ENCODE measurements at regions not wholly inside any gene's neighbourhood (a gene's known extent, or its start where the extent isn't known, plus 50 kb on each side); places are given as distances from the start of the nearest gene placed in this dataset.

GRCh38 chr4:62460329-62460728 is 1260.2 kb downstream of the ADGRL3 start:
- TF ChIP-seq, protein P1, sequence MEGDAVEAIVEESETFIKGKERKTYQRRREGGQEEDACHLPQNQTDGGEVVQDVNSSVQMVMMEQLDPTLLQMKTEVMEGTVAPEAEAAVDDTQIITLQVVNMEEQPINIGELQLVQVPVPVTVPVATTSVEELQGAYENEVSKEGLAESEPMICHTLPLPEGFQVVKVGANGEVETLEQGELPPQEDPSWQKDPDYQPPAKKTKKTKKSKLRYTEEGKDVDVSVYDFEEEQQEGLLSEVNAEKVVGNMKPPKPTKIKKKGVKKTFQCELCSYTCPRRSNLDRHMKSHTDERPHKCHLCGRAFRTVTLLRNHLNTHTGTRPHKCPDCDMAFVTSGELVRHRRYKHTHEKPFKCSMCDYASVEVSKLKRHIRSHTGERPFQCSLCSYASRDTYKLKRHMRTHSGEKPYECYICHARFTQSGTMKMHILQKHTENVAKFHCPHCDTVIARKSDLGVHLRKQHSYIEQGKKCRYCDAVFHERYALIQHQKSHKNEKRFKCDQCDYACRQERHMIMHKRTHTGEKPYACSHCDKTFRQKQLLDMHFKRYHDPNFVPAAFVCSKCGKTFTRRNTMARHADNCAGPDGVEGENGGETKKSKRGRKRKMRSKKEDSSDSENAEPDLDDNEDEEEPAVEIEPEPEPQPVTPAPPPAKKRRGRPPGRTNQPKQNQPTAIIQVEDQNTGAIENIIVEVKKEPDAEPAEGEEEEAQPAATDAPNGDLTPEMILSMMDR (IDR thresholded peaks at IDR 0.05), result no peak
- Histone ChIP-seq H3K27ac (no peak overlapping the region), H3K9me3 (no peaks in the 10 kb centered on the region), H3K36me3 (no peaks in the 10 kb centered on the region), H3K27me3 (no peaks in the 10 kb centered on the region), H3K4me1 (no peaks in the 10 kb centered on the region), H3K4me3 (no peak overlapping the region)
- no peak for DNase-seq (ENCODE audit: low spot score)

GRCh38 chr4:62457356-62457755 is 1257.2 kb downstream of the ADGRL3 start:
- no peak overlapping the region for H3K4me3 ChIP-seq
- no peaks in the 10 kb centered on the region for H3K36me3 ChIP-seq
- no peaks in the 10 kb centered on the region for H3K9me3 ChIP-seq
- H3K4me1 ChIP-seq, result no peaks in the 10 kb centered on the region
- TF ChIP-seq, protein P1 (IDR thresholded peaks at IDR 0.05), result no peak
- H3K27me3 ChIP-seq, result no peaks in the 10 kb centered on the region
- H3K27ac ChIP-seq, result no peak overlapping the region
- no peak for DNase-seq (ENCODE audit: low spot score)

DNA sequence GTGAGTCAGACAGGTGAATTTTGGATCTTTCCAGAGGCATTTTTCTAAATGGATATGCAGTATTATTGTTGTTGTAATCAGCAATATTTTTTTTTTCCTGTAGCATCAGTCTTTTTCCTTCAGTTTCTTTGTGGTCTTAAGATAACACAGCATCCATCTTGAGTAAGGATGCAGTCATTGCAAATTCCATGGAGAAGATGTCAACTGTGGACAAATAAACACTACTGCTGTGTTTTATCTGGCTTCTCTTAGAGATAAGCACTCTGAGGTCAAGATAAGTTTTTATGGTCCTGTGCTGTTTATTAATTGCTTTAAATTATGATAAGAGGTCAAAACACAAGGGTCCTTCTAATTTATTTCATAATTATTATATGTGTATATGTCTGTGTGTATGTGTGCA is 1255.7 kb downstream of the ADGRL3 start:
- no peaks in the 10 kb centered on the region for H3K4me1 ChIP-seq
- TF ChIP-seq, protein P1 (IDR thresholded peaks at IDR 0.05), result no peak
- no peaks in the 10 kb centered on the region for H3K9me3 ChIP-seq
- no peak for DNase-seq (ENCODE audit: low spot score)
- H3K36me3 ChIP-seq, result no peaks in the 10 kb centered on the region
- no peaks in the 10 kb centered on the region for H3K27me3 ChIP-seq
- no peak overlapping the region for H3K4me3 ChIP-seq
- H3K27ac ChIP-seq, result no peak overlapping the region

GRCh38 chr4:62454535-62454934 is 1254.4 kb downstream of the ADGRL3 start:
- no peaks in the 10 kb centered on the region for H3K27me3 ChIP-seq
- DNase-seq (ENCODE audit: low spot score), result no peak
- H3K36me3 ChIP-seq, result no peaks in the 10 kb centered on the region
- TF ChIP-seq, protein P1 (IDR thresholded peaks at IDR 0.05), result no peak
- H3K9me3 ChIP-seq, result no peaks in the 10 kb centered on the region
- H3K4me1 ChIP-seq, result no peaks in the 10 kb centered on the region
- no peak overlapping the region for H3K27ac ChIP-seq
- H3K4me3 ChIP-seq, result no peak overlapping the region

DNA sequence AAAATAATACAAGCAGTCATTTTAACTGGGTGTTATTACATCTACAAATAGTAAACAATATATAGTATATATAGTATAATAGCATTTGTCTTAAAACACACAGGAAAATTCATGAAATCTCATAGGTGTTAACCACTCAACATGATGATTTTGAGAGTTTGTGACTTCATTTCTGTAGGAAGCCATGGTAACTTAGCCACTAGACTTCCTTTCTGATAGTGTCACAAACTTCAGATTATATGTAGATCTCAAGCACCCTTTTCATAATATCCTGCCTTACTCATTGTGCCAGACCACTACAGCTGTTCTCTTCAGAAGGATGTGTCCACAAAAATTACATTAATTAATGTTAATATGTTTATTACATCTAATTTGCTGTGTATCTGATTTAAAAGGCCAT is 1250.6 kb downstream of the ADGRL3 start:
- TF ChIP-seq, protein P1 (IDR thresholded peaks at IDR 0.05), result no peak
- Histone ChIP-seq H3K4me3 (no peak overlapping the region), H3K36me3 (no peaks in the 10 kb centered on the region), H3K27ac (no peak overlapping the region), H3K4me1 (no peaks in the 10 kb centered on the region), H3K9me3 (peaks cover 0 to 5% of the 10 kb centered on the region in 2 donors), H3K27me3 (no peaks in the 10 kb centered on the region)
- no peak for DNase-seq (ENCODE audit: low spot score)

- no peaks in the 10 kb centered on the region for H3K27me3 ChIP-seq
- H3K4me3 ChIP-seq, result no peak overlapping the region
- no peaks in the 10 kb centered on the region for H3K36me3 ChIP-seq
- H3K9me3 ChIP-seq, result peaks cover 0 to 5% of the 10 kb centered on the region in 2 donors
- H3K4me1 ChIP-seq, result no peaks in the 10 kb centered on the region
- TF ChIP-seq, protein P1 (IDR thresholded peaks at IDR 0.05), result no peak
- no peak for DNase-seq (ENCODE audit: low spot score)
- H3K27ac ChIP-seq, result no peak overlapping the region
These were observed 1249.4 kb downstream of the ADGRL3 start for GRCh38 chr4:62449538-62449937.
